Parathyroid adenoma (tissue), 2 donors: ENCODE measurements at regions not wholly inside any gene's neighbourhood (a gene's known extent, or its start where the extent isn't known, plus 50 kb on each side); places are given as distances from the start of the nearest gene placed in this dataset.

Experiments used
- H2AFZ ChIP-seq: fragments of 300-600 bp; sonication (generic); one replicate; pipeline ENCODE4 v1.7.0; 2017; ENCODE audit warnings: antibody characterized with exemption, mild to moderate bottlenecking
- H3K27ac ChIP-seq: fragments of 300-600 bp; sonication (generic); one replicate; pipeline ENCODE4 v1.7.0; 2017
- H3K27me3 ChIP-seq: fragments of 300-600 bp; sonication (generic); one replicate; pipeline ENCODE4 v1.7.0; 2017; ENCODE audit warnings: low read length; ENCODE audit not compliant: control insufficient read depth, insufficient read depth
- H3K36me3 ChIP-seq: fragments of 300-600 bp; sonication (generic); one replicate; pipeline ENCODE4 v1.7.0; 2017; ENCODE audit warnings: low read length; ENCODE audit not compliant: control insufficient read depth, insufficient read depth
- H3K4me1 ChIP-seq: fragments of 300-600 bp; sonication (generic); one replicate; pipeline ENCODE4 v1.7.0; 2017; ENCODE audit warnings: control low read depth
- H3K4me2 ChIP-seq: fragments of 300-600 bp; sonication (generic); one replicate; pipeline ENCODE4 v1.7.0; 2017; ENCODE audit warnings: low read length
- H3K4me3 ChIP-seq: fragments of 300-600 bp; sonication (generic); one replicate; pipeline ENCODE4 v1.7.0; 2017; ENCODE audit warnings: low read depth, low read length
- H3K79me2 ChIP-seq: fragments of 300-600 bp; sonication (generic); one replicate; pipeline ENCODE4 v1.7.0; 2017; ENCODE audit warnings: control low read depth
- H3K9ac ChIP-seq: fragments of 300-600 bp; sonication (generic); one replicate; pipeline ENCODE4 v1.7.0; 2017; ENCODE audit warnings: mild to moderate bottlenecking
- H3K9me3 ChIP-seq: fragments of 300-600 bp; sonication (generic); one replicate; pipeline ENCODE4 v1.7.0; 2017; ENCODE audit warnings: low read length; ENCODE audit not compliant: control insufficient read depth
- TF ChIP-seq, protein P1 (sequence below): fragments of 300-600 bp; sonication (generic); IDR thresholded peaks from one replicate; pipeline ENCODE4 v1.7.0; 2017; ENCODE audit warnings: antibody characterized with exemption, mild to moderate bottlenecking
- donor health status: primary hyperparathyroidism.

DNA sequence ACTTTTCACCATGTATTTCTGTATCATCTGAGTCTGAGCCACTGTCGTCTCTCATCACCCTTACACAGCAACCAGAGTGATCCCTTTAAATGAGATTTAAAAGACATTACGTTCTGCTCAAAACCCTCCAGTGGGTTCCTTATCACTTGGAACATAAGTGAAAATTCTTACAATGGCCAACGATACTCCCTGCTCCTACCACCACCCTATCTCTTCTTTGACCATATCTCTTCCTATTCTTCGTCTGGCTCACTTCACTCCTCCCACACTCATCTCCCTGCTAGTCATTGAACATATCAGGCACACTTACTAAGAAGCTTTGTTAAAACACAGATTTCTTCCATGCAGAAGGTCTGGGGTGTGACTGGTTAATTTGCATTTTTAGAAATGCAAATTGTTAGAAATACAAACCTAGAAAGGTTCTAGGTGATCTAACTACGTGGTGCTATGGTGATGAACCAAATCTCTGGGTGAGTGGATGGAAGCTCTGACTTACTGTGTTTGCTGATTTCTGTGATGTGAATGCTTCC lies 166.6 kb upstream of the CD180 start:
- no peaks in the 10 kb centered on the region for H3K9me3 ChIP-seq
- no peak overlapping the region for H3K9ac ChIP-seq
- TF ChIP-seq, protein P1, sequence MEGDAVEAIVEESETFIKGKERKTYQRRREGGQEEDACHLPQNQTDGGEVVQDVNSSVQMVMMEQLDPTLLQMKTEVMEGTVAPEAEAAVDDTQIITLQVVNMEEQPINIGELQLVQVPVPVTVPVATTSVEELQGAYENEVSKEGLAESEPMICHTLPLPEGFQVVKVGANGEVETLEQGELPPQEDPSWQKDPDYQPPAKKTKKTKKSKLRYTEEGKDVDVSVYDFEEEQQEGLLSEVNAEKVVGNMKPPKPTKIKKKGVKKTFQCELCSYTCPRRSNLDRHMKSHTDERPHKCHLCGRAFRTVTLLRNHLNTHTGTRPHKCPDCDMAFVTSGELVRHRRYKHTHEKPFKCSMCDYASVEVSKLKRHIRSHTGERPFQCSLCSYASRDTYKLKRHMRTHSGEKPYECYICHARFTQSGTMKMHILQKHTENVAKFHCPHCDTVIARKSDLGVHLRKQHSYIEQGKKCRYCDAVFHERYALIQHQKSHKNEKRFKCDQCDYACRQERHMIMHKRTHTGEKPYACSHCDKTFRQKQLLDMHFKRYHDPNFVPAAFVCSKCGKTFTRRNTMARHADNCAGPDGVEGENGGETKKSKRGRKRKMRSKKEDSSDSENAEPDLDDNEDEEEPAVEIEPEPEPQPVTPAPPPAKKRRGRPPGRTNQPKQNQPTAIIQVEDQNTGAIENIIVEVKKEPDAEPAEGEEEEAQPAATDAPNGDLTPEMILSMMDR: no peak
- peaks cover 48% of the 10 kb centered on the region for H3K4me1 ChIP-seq
- no peaks in the 10 kb centered on the region for H3K79me2 ChIP-seq
- no peaks in the 10 kb centered on the region for H3K36me3 ChIP-seq
- no peak overlapping the region for H3K4me3 ChIP-seq
- H3K4me2 ChIP-seq: no peak overlapping the region
- H2AFZ ChIP-seq: peak overlapping the region; percentile 5
- peak overlapping the region; percentile 90 for H3K27ac ChIP-seq
- H3K27me3 ChIP-seq: no peaks in the 10 kb centered on the region

DNA sequence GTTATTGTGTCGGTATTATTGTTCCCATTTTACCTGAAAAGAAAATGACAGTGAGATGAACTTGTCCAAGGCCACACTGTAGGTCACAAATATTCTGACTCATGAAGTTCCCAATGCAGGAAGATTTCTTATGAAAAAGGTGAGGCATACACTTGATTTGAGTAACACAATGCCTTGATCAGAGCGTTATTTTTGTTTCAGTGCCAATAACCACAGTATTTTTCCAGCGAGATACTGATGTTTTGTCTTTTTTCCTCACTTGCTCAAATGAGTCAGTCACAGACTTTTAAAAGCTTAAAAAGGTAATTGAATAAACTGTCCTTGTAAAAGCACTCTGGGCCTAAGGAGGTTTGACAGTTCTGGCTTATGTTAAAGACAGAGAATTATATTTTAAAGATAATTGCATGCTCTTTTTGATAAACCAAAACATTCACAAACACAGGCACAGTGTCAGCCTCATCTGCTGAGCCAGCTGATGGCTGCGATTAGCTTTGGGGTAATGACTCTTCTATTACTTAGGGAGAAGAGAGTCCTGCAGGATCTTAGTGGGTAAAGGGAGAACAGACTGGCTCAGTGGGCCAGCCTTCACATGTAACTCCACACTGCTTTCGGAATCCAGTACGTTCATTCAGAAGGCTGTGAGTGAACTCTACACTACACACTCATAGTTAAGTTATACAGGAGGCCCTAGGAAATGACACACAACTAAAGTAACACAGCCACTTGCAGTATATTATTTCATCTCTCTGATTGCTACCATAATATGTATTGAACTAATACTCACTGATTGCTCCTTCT lies 165.5 kb upstream of the CD180 start:
- peak overlapping the region; percentile 62 for H2AFZ ChIP-seq
- peak overlapping the region; percentile 11 for H3K4me3 ChIP-seq

DNA sequence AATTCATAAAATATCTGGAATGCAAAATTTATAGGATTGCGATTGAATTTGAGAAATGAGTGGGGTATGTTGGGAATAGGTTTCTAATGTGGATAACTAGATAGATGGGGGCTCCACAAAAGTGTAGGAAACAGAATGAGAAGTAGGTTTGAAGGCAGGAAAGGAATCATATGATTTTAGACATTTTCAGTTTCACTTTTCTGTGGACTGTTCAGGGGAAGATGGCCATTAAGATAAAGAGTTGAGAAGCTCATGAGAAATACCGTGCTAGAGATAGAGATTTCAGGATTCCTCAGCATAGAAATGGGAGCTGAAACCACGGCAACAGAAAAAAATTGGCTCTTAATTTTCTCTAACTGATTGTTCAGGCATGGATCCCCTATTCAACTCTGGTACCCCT lies 163.4 kb upstream of the CD180 start:
- H2AFZ ChIP-seq: peak overlapping the region; percentile 52
- peak overlapping the region; percentile 90 for H3K27ac ChIP-seq
- peaks cover 48% of the 10 kb centered on the region for H3K4me1 ChIP-seq
- H3K4me2 ChIP-seq: peak overlapping the region; percentile 4
- TF ChIP-seq, protein P1: no peak
- no peaks in the 10 kb centered on the region for H3K27me3 ChIP-seq
- no peaks in the 10 kb centered on the region for H3K9me3 ChIP-seq
- no peak overlapping the region for H3K9ac ChIP-seq
- H3K79me2 ChIP-seq: no peaks in the 10 kb centered on the region
- H3K4me3 ChIP-seq: peak overlapping the region; percentile 4
- H3K36me3 ChIP-seq: no peaks in the 10 kb centered on the region

More for the DNA sequence above, 165.5 kb upstream of the CD180 start:
- no peak overlapping the region for H3K9ac ChIP-seq
- H3K36me3 ChIP-seq: no peaks in the 10 kb centered on the region
- H3K79me2 ChIP-seq: no peaks in the 10 kb centered on the region
- peak overlapping the region; percentile 90 for H3K27ac ChIP-seq
- peak overlapping the region; percentile 43 for H3K4me2 ChIP-seq
- no peaks in the 10 kb centered on the region for H3K27me3 ChIP-seq
- H3K4me1 ChIP-seq: peaks cover 48% of the 10 kb centered on the region
- TF ChIP-seq, protein P1: no peak
- H3K9me3 ChIP-seq: no peaks in the 10 kb centered on the region

DNA sequence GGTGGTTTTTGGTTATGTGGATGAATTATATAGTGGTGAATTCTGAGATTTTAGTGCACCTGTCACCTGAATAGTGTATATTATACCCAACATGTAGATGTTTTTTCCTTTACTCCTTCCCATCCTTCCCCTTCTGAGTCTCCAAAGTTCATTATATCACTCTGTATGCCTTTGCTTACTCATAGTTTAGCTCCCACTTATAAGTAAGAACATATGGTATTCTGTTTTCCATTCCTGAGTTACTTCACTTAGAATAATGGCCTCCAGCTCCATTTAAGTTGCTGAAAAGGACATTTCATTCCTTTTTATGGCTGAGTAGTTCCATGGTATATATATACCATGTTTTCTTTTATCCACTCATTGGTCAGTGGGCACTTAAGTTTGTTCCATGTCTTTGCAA lies 161.6 kb upstream of the CD180 start:
- Histone ChIP-seq H3K9ac (no peak overlapping the region), H3K27me3 (no peaks in the 10 kb centered on the region), H3K36me3 (no peaks in the 10 kb centered on the region), H3K9me3 (no peaks in the 10 kb centered on the region), H2AFZ (no peak overlapping the region), H3K4me1 (peaks cover 36% of the 10 kb centered on the region), H3K4me3 (no peak overlapping the region), H3K79me2 (no peaks in the 10 kb centered on the region), H3K4me2 (no peak overlapping the region), H3K27ac (no peak overlapping the region)
- TF ChIP-seq, protein P1: no peak
